RWPE2 (cell line): ENCODE measurements at regions not wholly inside any gene's neighbourhood (a gene's known extent, or its start where the extent isn't known, plus 50 kb on each side); places are given as distances from the start of the nearest gene placed in this dataset.
A peak's percentile ranks its signal among the peaks of the same experiment; 100 is the strongest.

Source experiments
- ATAC-seq: fragments of 200-7000 bp; cut with Tn5 transposase; 3 replicates; pipeline ENCODE4 v1.9.1; 2021; ENCODE audit warnings: low read depth
- DNase-seq: peaks from one replicate; pipeline ENCODE4 v3.0.0-alpha.2; 2020; ENCODE audit warnings: low spot score
- H3K27ac ChIP-seq: fragments of 450-650 bp; 2 replicates; pipeline ENCODE4 v1.5.1; 2017; ENCODE audit warnings: mild to moderate bottlenecking; ENCODE audit not compliant: poor library complexity, severe bottlenecking
- H3K27me3 ChIP-seq: fragments of 250-450 bp; sonication (Bioruptor Pico); 2 replicates; pipeline ENCODE4 v1.5.1; 2021; ENCODE audit warnings: mild to moderate bottlenecking, moderate library complexity; ENCODE audit not compliant: insufficient read depth, poor library complexity, severe bottlenecking
- H3K36me3 ChIP-seq: fragments of 250-450 bp; sonication (Bioruptor Pico); 2 replicates; pipeline ENCODE4 v1.5.1; 2020; ENCODE audit warnings: low read depth, mild to moderate bottlenecking, moderate library complexity
- H3K4me1 ChIP-seq: fragments of 250-450 bp; sonication (Bioruptor Pico); 2 replicates; pipeline ENCODE4 v1.5.1; 2021; ENCODE audit warnings: mild to moderate bottlenecking, moderate library complexity; ENCODE audit not compliant: insufficient read depth, poor library complexity, severe bottlenecking
- H3K4me3 ChIP-seq: fragments of 250-450 bp; sonication (Bioruptor Pico); 2 replicates; pipeline ENCODE4 v1.5.1; 2021; ENCODE audit warnings: mild to moderate bottlenecking, moderate library complexity; ENCODE audit not compliant: severe bottlenecking
- H3K9me3 ChIP-seq: fragments of 250-450 bp; sonication (Bioruptor Pico); 2 replicates; pipeline ENCODE4 v1.5.1; 2021; ENCODE audit warnings: mild to moderate bottlenecking, moderate library complexity; ENCODE audit not compliant: severe bottlenecking
- TF ChIP-seq, protein P1 (sequence below): fragments of 450-650 bp; IDR thresholded peaks from one replicate; pipeline ENCODE4 v1.5.1; 2017; ENCODE audit warnings: mild to moderate bottlenecking, moderate library complexity; ENCODE audit not compliant: poor library complexity, severe bottlenecking

GRCh38 chr5:92508271-92508670, 1072.7 kb downstream of the NR2F1-AS1 start:
- Histone ChIP-seq H3K4me1 (peaks cover 11% of the 10 kb centered on the region), H3K27ac (no peak overlapping the region), H3K4me3 (no peak overlapping the region), H3K27me3 (no peaks in the 10 kb centered on the region), H3K36me3 (no peaks in the 10 kb centered on the region), H3K9me3 (peaks cover 15% of the 10 kb centered on the region)
- DNase-seq: no peak
- TF ChIP-seq, protein P1, sequence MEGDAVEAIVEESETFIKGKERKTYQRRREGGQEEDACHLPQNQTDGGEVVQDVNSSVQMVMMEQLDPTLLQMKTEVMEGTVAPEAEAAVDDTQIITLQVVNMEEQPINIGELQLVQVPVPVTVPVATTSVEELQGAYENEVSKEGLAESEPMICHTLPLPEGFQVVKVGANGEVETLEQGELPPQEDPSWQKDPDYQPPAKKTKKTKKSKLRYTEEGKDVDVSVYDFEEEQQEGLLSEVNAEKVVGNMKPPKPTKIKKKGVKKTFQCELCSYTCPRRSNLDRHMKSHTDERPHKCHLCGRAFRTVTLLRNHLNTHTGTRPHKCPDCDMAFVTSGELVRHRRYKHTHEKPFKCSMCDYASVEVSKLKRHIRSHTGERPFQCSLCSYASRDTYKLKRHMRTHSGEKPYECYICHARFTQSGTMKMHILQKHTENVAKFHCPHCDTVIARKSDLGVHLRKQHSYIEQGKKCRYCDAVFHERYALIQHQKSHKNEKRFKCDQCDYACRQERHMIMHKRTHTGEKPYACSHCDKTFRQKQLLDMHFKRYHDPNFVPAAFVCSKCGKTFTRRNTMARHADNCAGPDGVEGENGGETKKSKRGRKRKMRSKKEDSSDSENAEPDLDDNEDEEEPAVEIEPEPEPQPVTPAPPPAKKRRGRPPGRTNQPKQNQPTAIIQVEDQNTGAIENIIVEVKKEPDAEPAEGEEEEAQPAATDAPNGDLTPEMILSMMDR: no peak
- ATAC-seq: no peak

DNA sequence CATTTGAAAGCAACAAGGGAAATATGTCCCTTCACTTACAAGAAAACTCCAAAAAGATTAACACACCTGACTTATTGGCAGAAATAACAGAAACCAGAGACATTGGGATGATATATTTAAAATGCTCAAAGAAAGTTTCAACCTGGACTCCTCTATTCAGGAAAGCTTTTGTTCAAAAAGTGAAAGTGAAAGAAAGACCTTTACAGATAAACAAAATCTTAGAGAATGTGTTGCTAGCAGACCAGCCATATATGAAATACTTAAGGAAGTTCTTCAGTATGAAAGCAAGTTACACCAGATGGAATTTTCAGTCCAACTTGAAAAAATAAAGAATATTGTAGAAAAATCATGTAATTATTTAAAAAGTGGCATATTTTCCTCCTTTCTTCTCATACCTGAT, 1075.1 kb downstream of the NR2F1-AS1 start:
- no peaks in the 10 kb centered on the region for H3K36me3 ChIP-seq
- DNase-seq (no peak), ATAC-seq (peak; percentile 46; the same call in 1 of the 3 replicates)
- peaks cover 5% of the 10 kb centered on the region for H3K9me3 ChIP-seq
- no peak overlapping the region for H3K27ac ChIP-seq
- no peak overlapping the region for H3K4me3 ChIP-seq
- TF ChIP-seq, protein P1: no peak
- H3K27me3 ChIP-seq: no peaks in the 10 kb centered on the region
- H3K4me1 ChIP-seq: peaks cover 11% of the 10 kb centered on the region

GRCh38 chr5:92505145-92505544, 1075.9 kb downstream of the NR2F1-AS1 start:
- TF ChIP-seq, protein P1: no peak
- peaks cover 11% of the 10 kb centered on the region for H3K4me1 ChIP-seq
- no peak overlapping the region for H3K4me3 ChIP-seq
- H3K36me3 ChIP-seq: no peaks in the 10 kb centered on the region
- H3K27ac ChIP-seq: no peak overlapping the region
- no peaks in the 10 kb centered on the region for H3K27me3 ChIP-seq
- DNase-seq: no peak
- peaks cover 5% of the 10 kb centered on the region for H3K9me3 ChIP-seq
- ATAC-seq: no peak

- no peaks in the 10 kb centered on the region for H3K27me3 ChIP-seq
These were observed 1076.7 kb downstream of the NR2F1-AS1 start for GRCh38 chr5:92504346-92504745.

GRCh38 chr5:92500752-92501151, 1080.3 kb downstream of the NR2F1-AS1 start:
- no peaks in the 10 kb centered on the region for H3K9me3 ChIP-seq
- no peaks in the 10 kb centered on the region for H3K36me3 ChIP-seq
- H3K4me3 ChIP-seq: no peak overlapping the region
- no peaks in the 10 kb centered on the region for H3K27me3 ChIP-seq
- ATAC-seq (no peak), DNase-seq (no peak)
- TF ChIP-seq, protein P1: no peak
- H3K27ac ChIP-seq: no peak overlapping the region
- peaks cover 5% of the 10 kb centered on the region for H3K4me1 ChIP-seq

More at GRCh38 chr5:92504346-92504745, 1076.7 kb downstream of the NR2F1-AS1 start:
- Histone ChIP-seq H3K27ac (no peak overlapping the region), H3K9me3 (peaks cover 3% of the 10 kb centered on the region), H3K36me3 (no peaks in the 10 kb centered on the region), H3K4me1 (peaks cover 11% of the 10 kb centered on the region), H3K4me3 (no peak overlapping the region)
- no peak for DNase-seq
- TF ChIP-seq, protein P1: no peak
- ATAC-seq: peak; percentile 58; the same call in 1 of the 3 replicates
